Liver (tissue), 3 donors: ENCODE measurements at regions not wholly inside any gene's neighbourhood (a gene's known extent, or its start where the extent isn't known, plus 50 kb on each side); places are given as distances from the start of the nearest gene placed in this dataset.

Experiments used
- EGR1 ChIP-seq, 2 donors: IDR thresholded peaks; 2 replicates each; pipeline ENCODE4 v1.6.1; 2016 to 2018; ENCODE audit warnings: antibody characterized with exemption in 2 of 2, low read depth in 2 of 2
- FOXA1 ChIP-seq: IDR thresholded peaks from 2 replicates; pipeline ENCODE4 v1.6.1; 2016; ENCODE audit warnings: antibody characterized with exemption
- FOXA2 ChIP-seq: IDR thresholded peaks from 2 replicates; pipeline ENCODE4 v1.6.1; 2016; ENCODE audit warnings: antibody characterized with exemption
- GABPA ChIP-seq, 2 donors: IDR thresholded peaks in 1 of 2; conservative IDR thresholded peaks in 1 of 2; 2 replicates each; pipeline ENCODE4 v1.6.1; 2016; ENCODE audit warnings: antibody characterized with exemption in 2 of 2, mild to moderate bottlenecking in 1 of 2, moderate library complexity in 1 of 2
- RAD21 ChIP-seq, 2 donors: IDR thresholded peaks; 2 replicates each; pipeline ENCODE4 v1.6.1; 2016; ENCODE audit warnings: antibody characterized with exemption in 2 of 2, mild to moderate bottlenecking in 2 of 2
- RXRA ChIP-seq, 2 donors: IDR thresholded peaks; 2 replicates each; pipeline ENCODE4 v1.6.1; 2017 to 2018; ENCODE audit warnings: antibody characterized with exemption in 2 of 2, mild to moderate bottlenecking in 1 of 2
- SP1 ChIP-seq: IDR thresholded peaks from 2 replicates; pipeline ENCODE4 v1.6.1; 2018; ENCODE audit warnings: antibody characterized with exemption, mild to moderate bottlenecking
- TAF1 ChIP-seq: conservative IDR thresholded peaks from 2 replicates; pipeline ENCODE4 v1.6.1; 2016; ENCODE audit warnings: antibody characterized with exemption, mild to moderate bottlenecking
- YY1 ChIP-seq: IDR thresholded peaks from 2 replicates; pipeline ENCODE4 v1.6.1; 2016; ENCODE audit warnings: antibody characterized with exemption, mild to moderate bottlenecking
- TF ChIP-seq, protein P1 (sequence below): fragments of 150-350 bp; IDR thresholded peaks from 2 replicates; pipeline ENCODE4 v1.5.1; 2017; ENCODE audit warnings: improper control_type of control experiment, low read depth, low read length; ENCODE audit not compliant: missing input control
- TF ChIP-seq, protein P2 (sequence below): IDR thresholded peaks from 2 replicates; pipeline ENCODE4 v1.6.1; 2016; ENCODE audit warnings: antibody characterized with exemption
- TF ChIP-seq, protein P3 (sequence below): IDR thresholded peaks from 2 replicates; pipeline ENCODE4 v1.6.1; 2016; ENCODE audit warnings: antibody characterized with exemption, mild to moderate bottlenecking
- TF ChIP-seq, protein P4 (sequence below): IDR thresholded peaks from 2 replicates; pipeline ENCODE4 v1.6.1; 2016; ENCODE audit warnings: antibody characterized with exemption
- TF ChIP-seq, protein P5 (sequence below): IDR thresholded peaks from 2 replicates; pipeline ENCODE4 v1.6.1; 2016; ENCODE audit warnings: antibody characterized with exemption
- donor health status: healthy.
- donor health status: healthy.

DNA sequence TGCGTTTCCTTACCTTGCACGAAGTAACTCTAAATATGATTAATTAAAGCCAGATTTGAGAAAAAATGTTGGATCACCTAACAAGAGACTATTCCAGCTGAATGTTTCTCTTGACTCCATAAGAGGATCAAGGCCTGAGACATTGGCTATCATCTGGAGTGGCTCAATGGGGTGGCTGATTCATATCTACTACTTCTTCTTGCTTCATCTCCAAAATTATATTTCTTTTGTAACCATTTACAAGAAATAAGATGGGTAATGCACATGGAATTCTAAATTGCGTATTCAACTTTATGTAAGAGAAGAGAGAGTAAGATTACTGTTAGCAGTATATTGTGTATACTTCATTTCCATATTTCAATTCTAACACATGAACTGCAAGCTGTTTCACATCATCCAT lies 819.0 kb upstream of the EYS start:
- no peak for TF ChIP-seq RAD21 (IDR thresholded peaks at IDR 0.05)
- TF ChIP-seq RXRA (IDR thresholded peaks at IDR 0.05), result no peak
- TF ChIP-seq SP1, result no peak
- TF ChIP-seq, protein P1, sequence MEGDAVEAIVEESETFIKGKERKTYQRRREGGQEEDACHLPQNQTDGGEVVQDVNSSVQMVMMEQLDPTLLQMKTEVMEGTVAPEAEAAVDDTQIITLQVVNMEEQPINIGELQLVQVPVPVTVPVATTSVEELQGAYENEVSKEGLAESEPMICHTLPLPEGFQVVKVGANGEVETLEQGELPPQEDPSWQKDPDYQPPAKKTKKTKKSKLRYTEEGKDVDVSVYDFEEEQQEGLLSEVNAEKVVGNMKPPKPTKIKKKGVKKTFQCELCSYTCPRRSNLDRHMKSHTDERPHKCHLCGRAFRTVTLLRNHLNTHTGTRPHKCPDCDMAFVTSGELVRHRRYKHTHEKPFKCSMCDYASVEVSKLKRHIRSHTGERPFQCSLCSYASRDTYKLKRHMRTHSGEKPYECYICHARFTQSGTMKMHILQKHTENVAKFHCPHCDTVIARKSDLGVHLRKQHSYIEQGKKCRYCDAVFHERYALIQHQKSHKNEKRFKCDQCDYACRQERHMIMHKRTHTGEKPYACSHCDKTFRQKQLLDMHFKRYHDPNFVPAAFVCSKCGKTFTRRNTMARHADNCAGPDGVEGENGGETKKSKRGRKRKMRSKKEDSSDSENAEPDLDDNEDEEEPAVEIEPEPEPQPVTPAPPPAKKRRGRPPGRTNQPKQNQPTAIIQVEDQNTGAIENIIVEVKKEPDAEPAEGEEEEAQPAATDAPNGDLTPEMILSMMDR, result no peak
- TF ChIP-seq, protein P2, sequence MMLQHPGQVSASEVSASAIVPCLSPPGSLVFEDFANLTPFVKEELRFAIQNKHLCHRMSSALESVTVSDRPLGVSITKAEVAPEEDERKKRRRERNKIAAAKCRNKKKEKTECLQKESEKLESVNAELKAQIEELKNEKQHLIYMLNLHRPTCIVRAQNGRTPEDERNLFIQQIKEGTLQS, result no peak
- TF ChIP-seq, protein P3, sequence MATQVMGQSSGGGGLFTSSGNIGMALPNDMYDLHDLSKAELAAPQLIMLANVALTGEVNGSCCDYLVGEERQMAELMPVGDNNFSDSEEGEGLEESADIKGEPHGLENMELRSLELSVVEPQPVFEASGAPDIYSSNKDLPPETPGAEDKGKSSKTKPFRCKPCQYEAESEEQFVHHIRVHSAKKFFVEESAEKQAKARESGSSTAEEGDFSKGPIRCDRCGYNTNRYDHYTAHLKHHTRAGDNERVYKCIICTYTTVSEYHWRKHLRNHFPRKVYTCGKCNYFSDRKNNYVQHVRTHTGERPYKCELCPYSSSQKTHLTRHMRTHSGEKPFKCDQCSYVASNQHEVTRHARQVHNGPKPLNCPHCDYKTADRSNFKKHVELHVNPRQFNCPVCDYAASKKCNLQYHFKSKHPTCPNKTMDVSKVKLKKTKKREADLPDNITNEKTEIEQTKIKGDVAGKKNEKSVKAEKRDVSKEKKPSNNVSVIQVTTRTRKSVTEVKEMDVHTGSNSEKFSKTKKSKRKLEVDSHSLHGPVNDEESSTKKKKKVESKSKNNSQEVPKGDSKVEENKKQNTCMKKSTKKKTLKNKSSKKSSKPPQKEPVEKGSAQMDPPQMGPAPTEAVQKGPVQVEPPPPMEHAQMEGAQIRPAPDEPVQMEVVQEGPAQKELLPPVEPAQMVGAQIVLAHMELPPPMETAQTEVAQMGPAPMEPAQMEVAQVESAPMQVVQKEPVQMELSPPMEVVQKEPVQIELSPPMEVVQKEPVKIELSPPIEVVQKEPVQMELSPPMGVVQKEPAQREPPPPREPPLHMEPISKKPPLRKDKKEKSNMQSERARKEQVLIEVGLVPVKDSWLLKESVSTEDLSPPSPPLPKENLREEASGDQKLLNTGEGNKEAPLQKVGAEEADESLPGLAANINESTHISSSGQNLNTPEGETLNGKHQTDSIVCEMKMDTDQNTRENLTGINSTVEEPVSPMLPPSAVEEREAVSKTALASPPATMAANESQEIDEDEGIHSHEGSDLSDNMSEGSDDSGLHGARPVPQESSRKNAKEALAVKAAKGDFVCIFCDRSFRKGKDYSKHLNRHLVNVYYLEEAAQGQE, result no peak
- no peak for TF ChIP-seq EGR1 (IDR thresholded peaks at IDR 0.05; ENCODE audit: low read depth in 2 of 2)
- TF ChIP-seq FOXA1, result no peak
- TF ChIP-seq TAF1, result no peak
- no peak for TF ChIP-seq YY1
- no peak for TF ChIP-seq FOXA2
- TF ChIP-seq, protein P4, sequence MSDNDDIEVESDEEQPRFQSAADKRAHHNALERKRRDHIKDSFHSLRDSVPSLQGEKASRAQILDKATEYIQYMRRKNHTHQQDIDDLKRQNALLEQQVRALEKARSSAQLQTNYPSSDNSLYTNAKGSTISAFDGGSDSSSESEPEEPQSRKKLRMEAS, result no peak
- no peak for TF ChIP-seq GABPA (IDR thresholded peaks at IDR 0.05 in 1 of 2, conservative IDR thresholded peaks at IDR 0.05 in 1 of 2)
- TF ChIP-seq, protein P5, sequence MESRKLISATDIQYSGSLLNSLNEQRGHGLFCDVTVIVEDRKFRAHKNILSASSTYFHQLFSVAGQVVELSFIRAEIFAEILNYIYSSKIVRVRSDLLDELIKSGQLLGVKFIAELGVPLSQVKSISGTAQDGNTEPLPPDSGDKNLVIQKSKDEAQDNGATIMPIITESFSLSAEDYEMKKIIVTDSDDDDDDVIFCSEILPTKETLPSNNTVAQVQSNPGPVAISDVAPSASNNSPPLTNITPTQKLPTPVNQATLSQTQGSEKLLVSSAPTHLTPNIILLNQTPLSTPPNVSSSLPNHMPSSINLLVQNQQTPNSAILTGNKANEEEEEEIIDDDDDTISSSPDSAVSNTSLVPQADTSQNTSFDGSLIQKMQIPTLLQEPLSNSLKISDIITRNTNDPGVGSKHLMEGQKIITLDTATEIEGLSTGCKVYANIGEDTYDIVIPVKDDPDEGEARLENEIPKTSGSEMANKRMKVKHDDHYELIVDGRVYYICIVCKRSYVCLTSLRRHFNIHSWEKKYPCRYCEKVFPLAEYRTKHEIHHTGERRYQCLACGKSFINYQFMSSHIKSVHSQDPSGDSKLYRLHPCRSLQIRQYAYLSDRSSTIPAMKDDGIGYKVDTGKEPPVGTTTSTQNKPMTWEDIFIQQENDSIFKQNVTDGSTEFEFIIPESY, result no peak
